K562 (cell line): ENCODE measurements at regions not wholly inside any gene's neighbourhood (a gene's known extent, or its start where the extent isn't known, plus 50 kb on each side); places are given as distances from the start of the nearest gene placed in this dataset.

Experiments used
- E2F5 ChIP-seq: sonication (generic); formaldehyde crosslinking; IDR thresholded peaks from 2 replicates; pipeline ENCODE4 v1.8.0; 2022; ENCODE audit warnings: mild to moderate bottlenecking, missing genetic modification reagents
- PHB2 ChIP-seq: fragments of 450-650 bp; IDR thresholded peaks from 2 replicates; pipeline ENCODE4 v1.6.1; 2017; ENCODE audit warnings: low read depth

- TF ChIP-seq E2F5 (CRISPR knock-in tag), result no peak
- no peak for TF ChIP-seq PHB2
Measured at GRCh38 chr4:165709973-165710526, 163.0 kb upstream of the TLL1 start.
